GM13977 (cell line): ENCODE measurements at regions not wholly inside any gene's neighbourhood (a gene's known extent, or its start where the extent isn't known, plus 50 kb on each side); places are given as distances from the start of the nearest gene placed in this dataset.

ENCODE experiments used
- DNase-seq: peaks from one replicate; pipeline ENCODE4 v3.0.0; 2012; ENCODE audit warnings: low spot score
- CTCF ChIP-seq: IDR thresholded peaks from 2 replicates; pipeline ENCODE4 v1.5.1; 2012; ENCODE audit warnings: mild to moderate bottlenecking, control low read depth; ENCODE audit not compliant: insufficient read depth; ENCODE audit errors: extremely low read depth, missing control alignments
- in situ Hi-C: fragments of 300-500 bp; cut with MboI; formaldehyde crosslinking; loops from one replicate; pipeline ENCODE4 v1.12.0; 2022; ENCODE audit warnings: low sequenced_read_pairs, low pct_unique_long_range_greater_than_20kb, mixed read lengths, inconsistent platforms; ENCODE audit not compliant: unreplicated experiment

DNA sequence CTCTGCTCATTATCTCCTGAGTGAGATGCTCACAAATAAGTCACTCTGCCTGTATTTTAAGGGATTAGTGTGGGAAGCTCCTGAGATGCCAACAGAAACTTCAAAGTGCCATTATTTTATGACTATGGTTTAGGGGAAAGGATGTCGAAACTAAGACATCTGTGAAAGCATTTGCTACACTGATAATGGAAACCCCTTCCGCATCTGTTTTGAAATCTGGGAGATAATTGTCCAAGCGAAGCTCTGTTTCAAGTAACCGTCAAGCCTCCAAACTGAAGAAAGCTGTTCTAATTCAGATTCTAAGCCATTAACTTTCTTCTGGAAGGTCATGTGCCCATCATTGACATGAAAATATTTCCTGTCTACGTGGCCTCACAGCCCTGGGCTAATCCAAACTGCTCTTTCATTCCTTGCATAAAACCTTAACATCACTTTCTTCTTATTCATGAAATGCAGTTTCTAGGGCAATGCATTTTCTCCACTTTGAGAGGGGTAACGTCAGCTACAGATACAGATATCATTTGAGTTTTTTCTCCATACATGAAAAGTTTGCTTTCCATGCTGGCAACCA is 932.0 kb downstream of the C6orf118 start:
- no peak for TF ChIP-seq CTCF
- in situ Hi-C loops: no loop called here
- DNase-seq: no peak

- in situ Hi-C loops: no loop called here
- no peak for DNase-seq
- TF ChIP-seq CTCF: no peak
Measured at GRCh38 chr6:164370773-164371172, 938.6 kb downstream of the C6orf118 start.

GRCh38 chr6:164359441-164359840 is 944.9 kb downstream of the QKI start:
- TF ChIP-seq CTCF: no peak
- in situ Hi-C loops: no loop called here
- no peak for DNase-seq

DNA sequence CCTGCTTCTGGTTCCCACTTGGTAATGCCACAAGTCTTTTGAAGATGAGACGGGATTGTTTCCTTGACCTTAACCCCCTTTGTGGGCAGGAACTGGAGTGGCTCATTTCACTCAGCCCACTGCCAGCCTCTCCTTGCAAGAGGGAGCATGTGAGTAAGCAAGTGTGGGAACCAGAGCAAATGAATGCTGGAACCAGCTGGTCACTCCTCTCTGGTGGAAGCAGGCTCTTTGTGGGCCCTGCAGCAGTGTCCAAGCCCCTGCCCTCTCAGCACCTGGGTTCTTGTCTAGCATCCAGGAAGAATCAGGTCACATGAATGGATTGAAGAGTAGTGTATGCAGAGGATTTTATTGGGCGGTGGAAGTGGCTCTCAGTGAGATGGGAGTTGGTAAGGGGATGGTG is 944.5 kb downstream of the QKI start:
- no peak for DNase-seq
- TF ChIP-seq CTCF: no peak
- in situ Hi-C loops: no loop called here

DNA sequence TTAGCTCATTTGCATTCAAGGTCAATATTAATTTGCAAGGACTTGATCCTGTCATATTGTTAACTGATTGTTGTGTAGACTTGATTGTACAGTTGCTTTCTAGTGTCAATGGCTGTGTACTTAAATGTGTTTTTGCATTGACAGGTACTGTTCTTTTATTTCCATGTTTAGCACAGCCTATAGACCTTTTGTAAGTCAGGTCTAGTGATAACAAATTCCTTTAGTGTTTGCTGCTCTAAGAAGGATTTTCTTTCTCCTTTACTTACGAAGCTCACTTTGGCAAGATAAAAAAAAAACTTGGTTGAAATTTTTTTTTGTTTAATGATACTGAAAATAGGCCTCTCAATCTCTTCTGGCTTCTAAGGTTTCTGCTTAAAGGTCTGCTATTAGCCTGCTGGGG is 942.3 kb downstream of the QKI start:
- no peak for TF ChIP-seq CTCF
- in situ Hi-C loops: no loop called here
- DNase-seq: no peak

GRCh38 chr6:164347455-164347854 is 932.9 kb downstream of the QKI start:
- no peak for TF ChIP-seq CTCF

DNA sequence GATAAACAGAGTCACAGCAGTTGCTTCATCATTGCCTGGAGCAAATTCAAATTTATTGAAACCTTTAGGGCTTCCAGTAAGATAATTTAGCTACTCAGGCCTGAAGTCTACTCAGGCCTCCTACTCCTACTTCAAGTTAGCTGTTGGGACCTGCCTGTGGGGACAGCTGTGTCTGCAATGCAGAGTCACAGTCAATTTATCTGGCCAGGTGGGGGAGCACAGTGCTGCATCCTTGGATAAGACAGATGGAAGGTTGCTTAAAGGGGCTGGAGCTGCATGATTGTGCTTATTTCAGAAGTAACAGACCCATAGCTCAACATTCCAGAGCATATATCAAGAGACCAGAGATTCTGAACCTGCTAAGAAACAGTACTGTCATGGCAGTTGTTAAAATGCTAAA is 932.1 kb downstream of the QKI start:
- DNase-seq: no peak
- in situ Hi-C loops: no loop called here
- no peak for TF ChIP-seq CTCF

More at GRCh38 chr6:164347455-164347854, 932.9 kb downstream of the QKI start:
- DNase-seq: no peak
- in situ Hi-C loops: no loop called here
